GM12872 (cell line): ENCODE measurements at regions not wholly inside any gene's neighbourhood (a gene's known extent, or its start where the extent isn't known, plus 50 kb on each side); places are given as distances from the start of the nearest gene placed in this dataset.

Source experiments
- CTCF ChIP-seq: IDR thresholded peaks from 3 replicates; pipeline ENCODE4 v1.5.1; 2011; ENCODE audit warnings: low read depth, mild to moderate bottlenecking, low read length, moderate library complexity; ENCODE audit not compliant: insufficient read depth

GRCh38 chr18:11391661-11392060, 217.7 kb upstream of the SLC35G4 start:
- TF ChIP-seq CTCF: no peak

- TF ChIP-seq CTCF: no peak
Observed at GRCh38 chr18:11388755-11389680, 220.4 kb upstream of the SLC35G4 start.

GRCh38 chr18:11387880-11388279, 221.5 kb upstream of the SLC35G4 start:
- TF ChIP-seq CTCF: peak; percentile 50; the same call in 2 of the 3 replicates

- TF ChIP-seq CTCF: no peak
Observed at GRCh38 chr18:11383381-11383780, 226.0 kb upstream of the SLC35G4 start.

GRCh38 chr18:11380968-11381367, 228.4 kb upstream of the SLC35G4 start:
- TF ChIP-seq CTCF: no peak

GRCh38 chr18:11379660-11380059, 229.7 kb upstream of the SLC35G4 start:
- no peak for TF ChIP-seq CTCF

GRCh38 chr18:11377766-11378540, 228.6 kb upstream of the PIEZO2 start:
- no peak for TF ChIP-seq CTCF
